Thyroid gland (tissue), 4 donors: ENCODE measurements at regions not wholly inside any gene's neighbourhood (a gene's known extent, or its start where the extent isn't known, plus 50 kb on each side); places are given as distances from the start of the nearest gene placed in this dataset.

ENCODE experiments used
- CTCF ChIP-seq, 6 experiments: fragments of 200-600 bp in 3 of 6; fragments of 450-650 bp in 3 of 6; sonication (generic) in 3 of 6; IDR thresholded peaks; one replicate each; pipeline ENCODE4 v1.5.1; 2016 to 2019; ENCODE audit warnings: antibody characterized with exemption in 6 of 6, mild to moderate bottlenecking in 2 of 6, inconsistent platforms in 1 of 6, moderate library complexity in 1 of 6
- POLR2A ChIP-seq, 2 donors: fragments of 450-650 bp; IDR thresholded peaks; one replicate each; pipeline ENCODE4 v1.6.1; 2017; ENCODE audit warnings: antibody characterized with exemption in 2 of 2, mild to moderate bottlenecking in 2 of 2, moderate library complexity in 1 of 2

DNA sequence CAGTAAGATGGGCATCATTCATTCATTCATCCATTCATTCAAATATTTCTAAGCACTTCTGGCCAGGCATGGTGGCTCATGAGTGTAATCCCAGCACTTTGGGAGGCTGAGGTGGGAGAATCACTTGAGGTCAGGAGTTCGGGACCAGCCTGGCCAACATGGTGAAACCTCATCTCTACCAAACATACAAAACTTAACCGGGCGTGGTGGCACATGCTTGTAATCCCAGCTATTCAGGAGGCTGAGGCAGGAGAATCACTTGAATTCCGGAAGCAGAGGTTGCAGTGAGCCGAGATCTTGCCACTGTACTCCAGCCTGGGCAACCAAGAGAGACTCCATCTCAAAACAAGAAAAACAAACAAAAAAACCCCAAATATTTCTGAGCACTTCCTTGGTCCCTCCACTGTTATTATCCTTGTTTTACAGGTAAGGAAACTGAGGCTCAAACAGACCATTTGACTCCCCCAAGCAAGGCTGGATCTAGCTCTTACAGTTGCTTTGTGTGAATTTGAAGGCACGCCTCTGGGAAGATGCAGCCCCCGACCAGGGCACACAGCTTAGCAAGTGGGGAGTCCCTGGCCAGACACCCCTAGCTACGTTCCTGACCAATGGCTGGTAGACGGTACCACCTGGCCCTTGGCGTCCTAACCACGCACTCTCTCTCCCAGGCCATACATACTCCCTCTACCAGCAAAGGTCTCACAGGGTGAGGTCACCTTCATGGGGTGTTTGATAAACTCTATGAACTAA lies 50.6 kb upstream of the ODC1 start:
- TF ChIP-seq CTCF (IDR thresholded peaks at IDR 0.05) (no peak), POLR2A (IDR thresholded peaks at IDR 0.05) (no peak)
